ENCODE measurements at regions not wholly inside any gene's neighbourhood (a gene's known extent, or its start where the extent isn't known, plus 50 kb on each side); places are given as distances from the start of the nearest gene placed in this dataset.

DNA sequence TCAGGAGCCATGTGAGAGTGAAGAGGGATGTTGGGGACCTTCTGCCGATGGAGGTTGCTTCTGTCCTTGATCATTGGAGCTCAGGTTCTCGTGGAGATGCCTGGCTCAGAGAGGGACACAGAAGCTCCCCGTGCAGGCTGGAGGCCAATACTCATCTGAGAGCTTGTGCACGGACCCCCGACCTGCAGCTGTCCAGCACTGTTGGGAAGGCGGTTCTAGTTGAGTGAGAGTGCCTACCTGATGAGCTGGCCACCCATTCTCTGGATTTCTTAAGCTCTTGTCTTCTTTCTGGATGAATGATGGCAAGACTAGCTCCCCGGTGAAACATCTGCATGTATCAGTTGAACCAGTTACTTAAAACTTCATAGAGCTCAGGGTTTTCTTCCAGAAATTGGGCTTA lies 247.6 kb upstream of the MKI67 start:
- no peaks in the 10 kb centered on the region for H3K36me3 Mint-ChIP-seq (ENCODE audit: unreplicated experiment)
- no peak overlapping the region for H3K27ac Mint-ChIP-seq (ENCODE audit: unreplicated experiment)
- TF ChIP-seq CTCF (IDR thresholded peaks at IDR 0.05; ENCODE audit: partially characterized antibody, unreplicated experiment) = no peak
- H3K4me1 Mint-ChIP-seq (ENCODE audit: low read depth, unreplicated experiment) = no peaks in the 10 kb centered on the region
- no peak for DNase-seq
- no peaks in the 10 kb centered on the region for H3K9me3 Mint-ChIP-seq (ENCODE audit: unreplicated experiment)
- peaks cover 2% of the 10 kb centered on the region for H3K27me3 Mint-ChIP-seq (ENCODE audit: unreplicated experiment)
- no peak overlapping the region for H3K4me3 Mint-ChIP-seq (ENCODE audit: unreplicated experiment)

- no peak for TF ChIP-seq CTCF (IDR thresholded peaks at IDR 0.05; ENCODE audit: partially characterized antibody, unreplicated experiment)
- peaks cover 2% of the 10 kb centered on the region for H3K27me3 Mint-ChIP-seq (ENCODE audit: unreplicated experiment)
- no peak overlapping the region for H3K4me3 Mint-ChIP-seq (ENCODE audit: unreplicated experiment)
- no peaks in the 10 kb centered on the region for H3K4me1 Mint-ChIP-seq (ENCODE audit: low read depth, unreplicated experiment)
- H3K36me3 Mint-ChIP-seq (ENCODE audit: unreplicated experiment) = no peaks in the 10 kb centered on the region
- no peak overlapping the region for H3K27ac Mint-ChIP-seq (ENCODE audit: unreplicated experiment)
- no peaks in the 10 kb centered on the region for H3K9me3 Mint-ChIP-seq (ENCODE audit: unreplicated experiment)
- DNase-seq = no peak
These were observed 248.9 kb upstream of the MKI67 start for GRCh38 chr10:128375171-128375570.

- Mint-ChIP-seq H3K27ac (ENCODE audit: unreplicated experiment) (no peak overlapping the region), H3K4me3 (ENCODE audit: unreplicated experiment) (no peak overlapping the region), H3K27me3 (ENCODE audit: unreplicated experiment) (peaks cover 5% of the 10 kb centered on the region), H3K36me3 (ENCODE audit: unreplicated experiment) (no peaks in the 10 kb centered on the region), H3K9me3 (ENCODE audit: unreplicated experiment) (peaks cover 5% of the 10 kb centered on the region), H3K4me1 (ENCODE audit: low read depth, unreplicated experiment) (no peaks in the 10 kb centered on the region)
- TF ChIP-seq CTCF (IDR thresholded peaks at IDR 0.05; ENCODE audit: partially characterized antibody, unreplicated experiment) = no peak
- DNase-seq = no peak
These were observed 251.3 kb upstream of the MKI67 start for GRCh38 chr10:128377364-128377987.

DNA sequence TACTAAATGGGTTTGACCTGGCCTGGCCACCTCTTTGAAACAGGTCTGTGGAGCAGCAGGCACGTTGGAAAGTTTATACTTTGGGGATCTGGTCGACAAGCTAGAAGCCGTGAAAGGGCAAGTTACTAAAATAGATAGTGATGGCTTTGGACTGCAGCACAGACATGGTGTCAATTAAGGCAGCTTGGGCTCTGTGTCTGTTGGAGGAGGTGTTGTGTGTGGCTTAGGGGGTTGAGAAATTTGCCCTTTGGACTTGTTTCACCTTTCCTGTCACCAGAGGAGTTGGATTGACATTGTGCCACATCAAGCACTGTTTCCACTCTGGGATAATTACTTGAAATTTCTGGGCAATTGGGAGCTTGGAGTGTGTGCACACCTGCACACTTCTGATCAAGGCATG lies 251.8 kb upstream of the MKI67 start:
- TF ChIP-seq CTCF (IDR thresholded peaks at IDR 0.05; ENCODE audit: partially characterized antibody, unreplicated experiment) = no peak
- Mint-ChIP-seq H3K4me3 (ENCODE audit: unreplicated experiment) (no peak overlapping the region), H3K27ac (ENCODE audit: unreplicated experiment) (no peak overlapping the region), H3K9me3 (ENCODE audit: unreplicated experiment) (peaks cover 5% of the 10 kb centered on the region), H3K27me3 (ENCODE audit: unreplicated experiment) (peaks cover 5% of the 10 kb centered on the region), H3K4me1 (ENCODE audit: low read depth, unreplicated experiment) (no peaks in the 10 kb centered on the region), H3K36me3 (ENCODE audit: unreplicated experiment) (no peaks in the 10 kb centered on the region)
- DNase-seq = no peak

DNA sequence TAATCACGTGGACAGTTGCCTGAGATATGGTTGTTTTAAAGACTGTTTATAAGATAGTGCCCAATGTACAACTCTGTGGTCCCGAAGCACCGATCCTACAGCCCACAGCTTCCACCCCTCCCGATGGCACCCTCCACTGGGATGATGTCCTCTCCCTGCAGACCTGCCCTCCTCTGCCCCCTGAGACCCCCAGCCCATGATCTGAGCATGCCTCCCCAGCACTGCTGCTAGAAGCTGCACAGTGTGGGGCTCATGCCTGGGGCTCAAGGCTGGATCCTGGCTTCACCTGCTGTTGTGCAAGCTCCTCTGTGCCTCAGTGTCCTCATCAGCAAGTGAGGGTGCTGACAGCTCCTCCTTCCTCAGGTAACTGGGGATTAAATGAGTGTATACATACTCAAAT lies 254.7 kb upstream of the MKI67 start:
- Mint-ChIP-seq H3K9me3 (ENCODE audit: unreplicated experiment) (peaks cover 5% of the 10 kb centered on the region), H3K4me3 (ENCODE audit: unreplicated experiment) (no peak overlapping the region), H3K27ac (ENCODE audit: unreplicated experiment) (no peak overlapping the region), H3K36me3 (ENCODE audit: unreplicated experiment) (peaks cover 6% of the 10 kb centered on the region), H3K4me1 (ENCODE audit: low read depth, unreplicated experiment) (no peaks in the 10 kb centered on the region), H3K27me3 (ENCODE audit: unreplicated experiment) (peaks cover 4% of the 10 kb centered on the region)
- no peak for DNase-seq
- no peak for TF ChIP-seq CTCF (IDR thresholded peaks at IDR 0.05; ENCODE audit: partially characterized antibody, unreplicated experiment)
